ENCODE measurements at regions not wholly inside any gene's neighbourhood (a gene's known extent, or its start where the extent isn't known, plus 50 kb on each side); places are given as distances from the start of the nearest gene placed in this dataset.
"Not testable (repeated sequence)": the region's sequence is repeated elsewhere in the genome, so short reads cannot be mapped to it uniquely, and the experiment has no call there.

GRCh38 chr2:64253421-64253820 is 109.2 kb upstream of the PELI1 start:
- TF ChIP-seq CTCF, POLR2A (IDR thresholded peaks at IDR 0.05): not testable (repeated sequence)
